ENCODE measurements at regions not wholly inside any gene's neighbourhood (a gene's known extent, or its start where the extent isn't known, plus 50 kb on each side); places are given as distances from the start of the nearest gene placed in this dataset.

- TF ChIP-seq EP300 (IDR thresholded peaks at IDR 0.05) (no peak), CTCF (IDR thresholded peaks at IDR 0.05) (no peak), POLR2AphosphoS5 (IDR thresholded peaks at IDR 0.05) (no peak), POLR2A (IDR thresholded peaks at IDR 0.05) (no peak)
These were observed 237.5 kb upstream of the CHAC2 start for GRCh38 chr2:53530126-53530525.
